Mucosa of descending colon (tissue), 3 donors: ENCODE measurements at regions not wholly inside any gene's neighbourhood (a gene's known extent, or its start where the extent isn't known, plus 50 kb on each side); places are given as distances from the start of the nearest gene placed in this dataset.
"Not testable (repeated sequence)": the region's sequence is repeated elsewhere in the genome, so short reads cannot be mapped to it uniquely, and the experiment has no call there.

Source experiments
- ATAC-seq: fragments of 200-7000 bp; cut with Tn5 transposase; one replicate; pipeline ENCODE4 v1.9.1; 2020; ENCODE audit warnings: mild to moderate bottlenecking, moderate library complexity
- DNase-seq, 3 donors: peaks; one replicate each; pipeline ENCODE4 v3.0.0-alpha.2; 2020
- H3K36me3 ChIP-seq: fragments of 200-600 bp; one replicate; pipeline ENCODE4 v1.8.0; 2021; ENCODE audit warnings: low read depth, mild to moderate bottlenecking
- H3K4me1 ChIP-seq: fragments of 200-600 bp; one replicate; pipeline ENCODE4 v1.8.0; 2021; ENCODE audit warnings: low read depth, mild to moderate bottlenecking
- H3K4me3 ChIP-seq: fragments of 200-600 bp; one replicate; pipeline ENCODE4 v1.8.0; 2021; ENCODE audit warnings: mild to moderate bottlenecking
- H3K9me3 ChIP-seq: fragments of 200-600 bp; one replicate; pipeline ENCODE4 v1.8.0; 2021; ENCODE audit warnings: mild to moderate bottlenecking
- intact Hi-C, 2 donors: fragments of 100-400 bp; cut with DNase I in 1 of 2; cut with micrococcal nuclease in 1 of 2; formaldehyde crosslinking; loops; one replicate each; pipeline versions ENCODE4 v1.11.0 to v1.11.1; 2022; cut with DNase I, micrococcal nuclease
- TF ChIP-seq, protein P1 (sequence below): fragments of 200-600 bp; IDR thresholded peaks from one replicate; pipeline ENCODE4 v1.8.0; 2022; ENCODE audit warnings: antibody characterized with exemption, mild to moderate bottlenecking
- donor health status: DM: no; HTN: no; CAD: no; lungs with moderate emphysema.
- donor health status: DM: no; HTN: no; CAD: no.
- donor health status: DM: no; HTN: yes; CAD: no.

DNA sequence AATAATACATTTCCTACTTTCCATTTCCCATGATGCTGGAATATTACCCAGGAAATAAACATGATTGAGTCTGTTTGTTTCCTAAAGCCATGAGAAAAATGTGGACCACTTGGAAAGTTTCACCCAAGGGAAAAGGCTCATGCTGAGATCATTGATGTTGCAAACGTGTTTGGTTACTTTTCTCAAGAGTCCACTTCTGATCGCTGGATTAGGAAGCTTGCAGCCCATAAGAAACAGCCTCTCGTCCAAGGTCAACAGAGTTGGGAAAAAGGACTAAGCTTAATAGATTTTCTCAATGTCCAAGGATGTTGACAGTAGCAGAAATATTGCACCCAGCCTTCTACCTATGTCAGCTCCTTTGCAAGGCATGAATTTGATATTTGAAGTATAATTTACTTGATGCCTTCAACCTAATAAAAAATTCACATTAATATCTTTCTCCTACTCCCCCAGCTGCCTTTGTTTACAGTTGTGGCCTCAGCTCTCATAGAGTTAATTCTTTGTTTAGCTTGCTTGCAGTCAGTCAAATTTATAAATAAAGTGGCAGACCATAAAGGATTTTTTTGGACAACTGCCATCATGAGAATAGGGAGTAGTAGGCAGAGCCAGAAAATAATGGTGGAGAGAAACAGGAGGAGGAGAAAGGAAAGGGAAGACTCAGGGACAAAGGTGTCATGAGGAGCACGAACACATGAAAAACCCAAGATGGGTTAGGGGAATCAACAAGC is 65.6 kb upstream of the BLTP1 start:
- Histone ChIP-seq H3K36me3 (no peaks in the 10 kb centered on the region), H3K4me3 (no peak overlapping the region), H3K4me1 (no peaks in the 10 kb centered on the region), H3K9me3 (no peaks in the 10 kb centered on the region)
- TF ChIP-seq, protein P1, sequence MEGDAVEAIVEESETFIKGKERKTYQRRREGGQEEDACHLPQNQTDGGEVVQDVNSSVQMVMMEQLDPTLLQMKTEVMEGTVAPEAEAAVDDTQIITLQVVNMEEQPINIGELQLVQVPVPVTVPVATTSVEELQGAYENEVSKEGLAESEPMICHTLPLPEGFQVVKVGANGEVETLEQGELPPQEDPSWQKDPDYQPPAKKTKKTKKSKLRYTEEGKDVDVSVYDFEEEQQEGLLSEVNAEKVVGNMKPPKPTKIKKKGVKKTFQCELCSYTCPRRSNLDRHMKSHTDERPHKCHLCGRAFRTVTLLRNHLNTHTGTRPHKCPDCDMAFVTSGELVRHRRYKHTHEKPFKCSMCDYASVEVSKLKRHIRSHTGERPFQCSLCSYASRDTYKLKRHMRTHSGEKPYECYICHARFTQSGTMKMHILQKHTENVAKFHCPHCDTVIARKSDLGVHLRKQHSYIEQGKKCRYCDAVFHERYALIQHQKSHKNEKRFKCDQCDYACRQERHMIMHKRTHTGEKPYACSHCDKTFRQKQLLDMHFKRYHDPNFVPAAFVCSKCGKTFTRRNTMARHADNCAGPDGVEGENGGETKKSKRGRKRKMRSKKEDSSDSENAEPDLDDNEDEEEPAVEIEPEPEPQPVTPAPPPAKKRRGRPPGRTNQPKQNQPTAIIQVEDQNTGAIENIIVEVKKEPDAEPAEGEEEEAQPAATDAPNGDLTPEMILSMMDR, result no peak
- intact Hi-C loops, result no loop called here
- no peak for DNase-seq
- no peak for ATAC-seq

DNA sequence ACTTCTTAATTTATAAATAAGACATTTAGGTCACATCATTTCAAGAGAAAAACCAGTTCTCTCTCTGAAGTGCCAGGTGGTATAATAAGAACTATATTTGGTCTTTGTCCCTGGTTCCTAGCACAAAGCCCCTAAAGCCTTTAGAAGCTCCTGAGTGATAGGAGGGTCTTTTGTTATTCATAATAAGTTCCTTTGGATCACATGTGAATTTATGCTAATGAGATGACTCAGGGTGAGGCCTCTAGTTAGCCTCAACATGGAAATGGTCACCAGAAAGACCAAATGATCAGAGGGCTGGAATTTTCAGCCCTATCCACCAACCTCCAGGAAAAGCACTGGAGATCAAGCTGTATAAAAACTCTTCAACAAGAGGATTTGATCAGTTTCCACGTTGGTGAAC is 68.1 kb upstream of the BLTP1 start:
- H3K9me3 ChIP-seq, result no peaks in the 10 kb centered on the region
- no peaks in the 10 kb centered on the region for H3K4me1 ChIP-seq
- intact Hi-C loops, result no loop called here
- H3K36me3 ChIP-seq, result no peaks in the 10 kb centered on the region
- DNase-seq, result no peak
- ATAC-seq, result no peak
- TF ChIP-seq, protein P1, result no peak
- H3K4me3 ChIP-seq, result no peak overlapping the region

DNA sequence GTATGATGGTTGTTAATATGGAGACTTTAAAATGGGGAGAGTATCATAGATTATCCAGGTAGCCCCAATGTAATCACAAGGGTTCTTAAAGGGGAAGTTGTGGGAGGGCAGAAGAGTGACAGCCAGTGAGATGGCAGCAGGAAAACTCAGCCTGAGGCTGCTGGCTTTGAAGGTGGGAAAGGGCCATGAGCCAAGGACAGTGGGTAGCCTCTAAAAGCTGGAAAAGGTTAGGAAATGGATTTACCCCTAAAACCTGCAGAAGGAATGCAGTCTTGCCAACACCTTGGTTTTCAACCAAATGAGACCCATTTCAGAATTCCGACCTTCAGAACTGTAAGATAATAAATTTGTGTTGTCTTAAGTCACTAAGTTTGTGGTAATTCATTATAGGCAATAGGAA is 68.8 kb upstream of the BLTP1 start:
- intact Hi-C loops, result no loop called here
- Histone ChIP-seq H3K4me1 (no peaks in the 10 kb centered on the region), H3K9me3 (no peaks in the 10 kb centered on the region), H3K36me3 (no peaks in the 10 kb centered on the region), H3K4me3 (no peak overlapping the region)
- ATAC-seq (no peak), DNase-seq (no peak)
- TF ChIP-seq, protein P1, result no peak

DNA sequence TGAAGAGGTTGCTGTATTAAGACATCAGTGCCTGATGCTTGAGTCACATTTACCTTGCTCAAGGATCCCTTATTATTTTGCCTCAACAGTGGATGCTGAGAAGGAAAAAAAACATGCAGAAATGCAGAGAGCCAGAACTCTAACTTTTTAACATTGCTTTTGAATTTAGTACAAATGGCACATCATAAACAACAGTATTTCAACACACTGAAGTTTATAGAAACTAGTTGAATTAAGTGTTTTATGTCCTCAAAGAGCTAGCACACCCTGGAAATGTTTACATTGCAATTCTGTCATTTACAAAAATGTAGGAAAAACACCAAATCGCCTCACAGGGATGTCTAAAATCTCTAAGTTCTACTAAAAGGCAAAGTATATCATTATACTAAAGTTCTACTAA is 69.5 kb upstream of the BLTP1 start:
- intact Hi-C loops, result no loop called here
- Histone ChIP-seq H3K9me3 (no peaks in the 10 kb centered on the region), H3K36me3 (no peaks in the 10 kb centered on the region), H3K4me1 (no peaks in the 10 kb centered on the region), H3K4me3 (no peak overlapping the region)
- TF ChIP-seq, protein P1, result no peak
- ATAC-seq (no peak), DNase-seq (no peak)

DNA sequence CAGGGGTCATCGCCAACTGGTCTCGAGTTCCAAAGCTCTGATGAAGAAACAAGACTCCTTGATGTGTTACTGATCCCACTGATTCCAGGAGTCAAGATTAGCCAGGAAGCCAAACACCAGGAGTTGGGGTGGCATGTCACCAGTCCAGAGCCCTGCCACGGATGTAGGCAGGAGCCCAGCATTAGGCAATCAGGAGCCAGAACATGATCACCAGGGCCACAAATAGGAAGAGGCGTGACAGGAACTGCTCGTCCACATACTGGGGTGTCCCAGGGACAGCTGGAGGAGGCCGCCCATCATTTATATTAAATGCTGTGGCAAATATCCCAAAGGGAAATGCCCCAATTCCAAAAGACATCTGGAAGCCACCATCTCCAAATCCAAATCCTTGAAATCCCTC is 74.5 kb upstream of the BLTP1 start:
- ATAC-seq, DNase-seq, H3K9me3 ChIP-seq, H3K4me3 ChIP-seq, H3K4me1 ChIP-seq, intact Hi-C loops, H3K36me3 ChIP-seq: not testable (repeated sequence)

DNA sequence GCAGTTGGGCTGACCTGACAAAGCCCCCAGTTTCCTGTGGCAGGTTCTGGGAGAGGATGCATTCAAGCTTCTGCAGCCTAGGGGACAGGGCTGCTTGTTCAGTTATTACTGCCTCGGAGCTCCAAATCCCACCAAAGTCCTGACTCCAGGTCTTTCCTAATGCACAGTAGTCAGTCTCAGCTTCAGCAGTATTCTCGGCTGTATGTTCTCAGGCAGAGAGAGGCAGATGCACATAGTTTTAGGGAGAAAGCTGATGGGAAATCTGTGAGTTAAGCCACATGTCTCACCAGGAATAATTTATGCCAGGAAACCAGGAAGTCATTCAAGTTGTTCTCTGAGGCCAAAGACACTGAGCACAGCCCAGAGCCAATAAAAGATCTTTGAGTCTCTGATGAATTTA is 75.3 kb upstream of the BLTP1 start:
- H3K9me3 ChIP-seq, DNase-seq: not testable (repeated sequence)
- ATAC-seq, result peak; percentile 30

DNA sequence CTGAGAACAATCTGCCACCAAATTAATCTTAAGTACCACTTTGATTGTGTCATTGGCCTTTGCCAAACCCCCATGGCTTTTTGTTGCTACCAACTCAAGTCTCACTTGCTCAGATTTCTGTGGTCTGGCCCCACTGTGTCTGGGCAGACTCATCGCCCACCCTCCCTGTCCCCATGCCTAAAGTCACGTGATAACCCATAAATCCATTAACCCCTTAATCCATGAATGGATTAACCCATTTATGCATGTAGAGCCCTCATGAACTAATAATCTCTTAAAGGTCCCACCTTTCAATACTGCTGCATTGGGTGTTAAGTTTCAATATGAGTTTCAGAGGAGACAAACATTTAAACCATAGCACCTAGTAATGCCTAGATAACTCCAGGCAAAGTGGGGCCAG is 78.5 kb upstream of the BLTP1 start:
- ATAC-seq (no peak), DNase-seq (no peak)
- no peaks in the 10 kb centered on the region for H3K9me3 ChIP-seq
- no peaks in the 10 kb centered on the region for H3K36me3 ChIP-seq
- no peaks in the 10 kb centered on the region for H3K4me1 ChIP-seq
- TF ChIP-seq, protein P1, result no peak
- H3K4me3 ChIP-seq, result no peak overlapping the region
- intact Hi-C loops, result no loop called here

More for the DNA sequence above, 75.3 kb upstream of the BLTP1 start:
- intact Hi-C loops, H3K36me3 ChIP-seq, H3K4me3 ChIP-seq, H3K4me1 ChIP-seq: not testable (repeated sequence)
